HCT116 (cell line): ENCODE measurements at regions not wholly inside any gene's neighbourhood (a gene's known extent, or its start where the extent isn't known, plus 50 kb on each side); places are given as distances from the start of the nearest gene placed in this dataset.

Experiments
- ATAC-seq: fragments of 200-7000 bp; cut with Tn5 transposase; 2 replicates; pipeline ENCODE4 v1.9.1; 2020; ENCODE audit warnings: mild to moderate bottlenecking, moderate library complexity
- BruUV-seq: library from RNA; stranded (reverse); fragments of 400-500 nt; replicated peaks from 2 replicates; lab custom pipeline; 2021; lab: Mats Ljungman, UMichigan
- CTCF ChIA-PET: fragments of 300-600 bp; sonication (Branson Sonifier 250); formaldehyde crosslinking; loops from one replicate; lab custom pipeline; 2021; ENCODE audit warnings: antibody characterized with exemption; lab: Charles Lee
- POLR2A ChIA-PET: fragments of 300-600, 350-600 bp; sonication (Branson Sonifier 250); formaldehyde crosslinking; loops from one replicate; lab custom pipeline; 2021; ENCODE audit warnings: antibody characterized with exemption; lab: Charles Lee
- RAD21 ChIA-PET, 2 experiments: fragments of 300-600 bp; sonication (Branson Sonifier 250); formaldehyde crosslinking; loops; one replicate each; lab custom pipeline; 2023; ENCODE audit warnings: low total read pairs in 2 of 2; ENCODE audit not compliant: uncharacterized antibody in 2 of 2, unreplicated experiment in 2 of 2, low non-redundant PET in 1 of 2; lab: Charles Lee
- DNase-seq: peaks from one replicate; pipeline ENCODE4 v3.0.0-alpha.2; 2010; ENCODE audit warnings: low read depth, low spot score
- H2AFZ ChIP-seq: fragments of 200-600 bp; shearing (Covaris generic), sonication (generic); 2 replicates; pipeline ENCODE4 v1.6.1; 2017; ENCODE audit warnings: low read depth, mixed run types, mixed read lengths, antibody characterized with exemption, low read length; ENCODE audit not compliant: poor library complexity, severe bottlenecking
- H3K27ac ChIP-seq: 2 replicates; pipeline ENCODE4 v1.5.1; 2012; ENCODE audit warnings: low read depth, low read length
- H3K27me3 ChIP-seq: fragments of 200-600 bp; sonication (generic); 2 replicates; pipeline ENCODE4 v1.6.1; 2016; ENCODE audit warnings: mixed run types, low read length, mixed read lengths; ENCODE audit not compliant: insufficient read depth
- H3K36me3 ChIP-seq, 2 experiments: fragments of 200-500 bp in 1 of 2; fragments of 200-600 bp in 1 of 2; sonication (Bioruptor generic) in 1 of 2; sonication (generic) in 1 of 2; 2 replicates each; pipeline versions ENCODE4 v1.5.1 to v1.6.1; 2014 to 2016; ENCODE audit warnings: low read length in 2 of 2, inconsistent platforms in 1 of 2, mixed read lengths in 1 of 2, mixed run types in 1 of 2; ENCODE audit not compliant: insufficient read depth in 2 of 2, control insufficient read depth in 1 of 2
- H3K4me1 ChIP-seq, 2 experiments: fragments of 200-600 bp in 1 of 2; sonication (generic) in 1 of 2; 2 replicates each; pipeline versions ENCODE4 v1.5.1 to v1.6.1; 2012 to 2017; ENCODE audit warnings: low read length in 2 of 2, inconsistent platforms in 1 of 2, mild to moderate bottlenecking in 1 of 2, mixed read lengths in 1 of 2, mixed run types in 1 of 2, moderate library complexity in 1 of 2; ENCODE audit not compliant: insufficient read depth in 2 of 2, control insufficient read depth in 1 of 2
- H3K4me2 ChIP-seq: fragments of 200-600 bp; sonication (generic); 2 replicates; pipeline ENCODE4 v1.6.1; 2017; ENCODE audit warnings: mixed run types, low read length, mixed read lengths
- H3K4me3 ChIP-seq, 2 experiments: fragments of 200-600 bp in 1 of 2; sonication (generic) in 1 of 2; replicated peaks in 1 of 2; 2 replicates each; pipeline ENCODE4 v1.5.1; 2011 to 2016; ENCODE audit warnings: low read length in 2 of 2, control low read depth in 1 of 2, low read depth in 1 of 2, mild to moderate bottlenecking in 1 of 2, mixed read lengths in 1 of 2, mixed run types in 1 of 2
- H3K79me2 ChIP-seq: fragments of 200-600 bp; sonication (generic); 2 replicates; pipeline ENCODE4 v1.6.1; 2017; ENCODE audit warnings: mild to moderate bottlenecking, mixed run types, low read length, moderate library complexity, mixed read lengths; ENCODE audit not compliant: insufficient read depth
- H3K9ac ChIP-seq: fragments of 200-600 bp; sonication (generic); 2 replicates; pipeline ENCODE4 v1.6.1; 2016; ENCODE audit warnings: low read length, mixed read lengths
- H3K9me2 ChIP-seq: fragments of 200-600 bp; sonication (generic), shearing (Covaris generic); 2 replicates; pipeline ENCODE4 v1.6.1; 2017; ENCODE audit warnings: mixed run types, mild to moderate bottlenecking, moderate library complexity; ENCODE audit not compliant: insufficient read depth
- H3K9me3 ChIP-seq, 2 experiments: fragments of 200-500 bp in 1 of 2; fragments of 200-600 bp in 1 of 2; sonication (Bioruptor generic) in 1 of 2; sonication (generic) in 1 of 2; 2 replicates each; pipeline ENCODE4 v1.6.1; 2014 to 2017; ENCODE audit warnings: low read length in 2 of 2, mixed read lengths in 2 of 2, inconsistent platforms in 1 of 2, low read depth in 1 of 2, mild to moderate bottlenecking in 1 of 2, mixed run types in 1 of 2, moderate library complexity in 1 of 2; ENCODE audit not compliant: control insufficient read depth in 1 of 2, insufficient read depth in 1 of 2
- H4K20me1 ChIP-seq: fragments of 200-600 bp; sonication (generic), shearing (Covaris generic); 2 replicates; pipeline ENCODE4 v1.6.1; 2017; ENCODE audit warnings: mixed run types, mild to moderate bottlenecking, moderate library complexity; ENCODE audit not compliant: insufficient read depth
- CBX3 ChIP-seq: IDR thresholded peaks from 2 replicates; pipeline ENCODE4 v1.6.1; 2012; ENCODE audit warnings: low read depth
- CEBPB ChIP-seq: IDR thresholded peaks from 2 replicates; pipeline ENCODE4 v1.6.1; 2012; ENCODE audit warnings: low read depth
- EZH2 ChIP-seq: fragments of 200-600 bp; sonication (generic); IDR thresholded peaks from 2 replicates; pipeline ENCODE4 v1.6.1; 2017; ENCODE audit warnings: antibody characterized with exemption, mixed run types
- EZH2phosphoT487 ChIP-seq: fragments of 200-600 bp; IDR thresholded peaks from 2 replicates; pipeline ENCODE4 v1.6.1; 2018; ENCODE audit warnings: antibody characterized with exemption, borderline replicate concordance
- FOSL1 ChIP-seq: IDR thresholded peaks from 2 replicates; pipeline ENCODE4 v1.6.1; 2012; ENCODE audit warnings: low read depth
- JUND ChIP-seq: IDR thresholded peaks from 2 replicates; pipeline ENCODE4 v1.6.1; 2012
- POLR2A ChIP-seq: IDR thresholded peaks from 2 replicates; pipeline ENCODE4 v1.7.0; 2011; ENCODE audit warnings: borderline replicate concordance; ENCODE audit not compliant: insufficient read depth, insufficient read length; ENCODE audit errors: extremely low read depth
- SIN3A ChIP-seq: IDR thresholded peaks from 2 replicates; pipeline ENCODE4 v1.6.1; 2012; ENCODE audit warnings: low read depth
- SP1 ChIP-seq: IDR thresholded peaks from 2 replicates; pipeline ENCODE4 v1.6.1; 2012; ENCODE audit warnings: low read depth
- SRF ChIP-seq: IDR thresholded peaks from 2 replicates; pipeline ENCODE4 v1.6.1; 2012; ENCODE audit warnings: low read depth
- TCF7L2 ChIP-seq: IDR thresholded peaks from 2 replicates; pipeline ENCODE4 v1.7.0; 2011; ENCODE audit warnings: borderline replicate concordance, inconsistent platforms; ENCODE audit not compliant: insufficient read depth, insufficient read length; ENCODE audit errors: extremely low read depth
- YY1 ChIP-seq: IDR thresholded peaks from 2 replicates; pipeline ENCODE4 v1.6.1; 2011; ENCODE audit warnings: low read length, low read depth, moderate library complexity, mild to moderate bottlenecking; ENCODE audit not compliant: insufficient replicate concordance; ENCODE audit errors: extremely low read depth
- ZFX ChIP-seq: fragments of 450-650 bp; IDR thresholded peaks from 2 replicates; pipeline ENCODE4 v1.6.1; 2017
- ZNF274 ChIP-seq: fragments of 200-500 bp; sonication (Bioruptor generic); IDR thresholded peaks from 2 replicates; pipeline ENCODE4 v1.6.1; 2014; ENCODE audit warnings: mild to moderate bottlenecking, low read depth, low read length, inconsistent platforms
- intact Hi-C: fragments of 100-400 bp; cut with micrococcal nuclease; formaldehyde crosslinking; loops from 2 replicates; pipeline ENCODE4 v1.10.0; 2022
- TF ChIP-seq, protein P1 (sequence below): IDR thresholded peaks from 2 replicates; pipeline ENCODE4 v1.6.1; 2012
- TF ChIP-seq, protein P2 (sequence below): IDR thresholded peaks from 2 replicates; pipeline ENCODE4 v1.6.1; 2012
- TF ChIP-seq, protein P3 (sequence below): IDR thresholded peaks from 2 replicates; pipeline ENCODE4 v1.6.1; 2011; ENCODE audit warnings: mild to moderate bottlenecking, low read length, moderate library complexity; ENCODE audit not compliant: insufficient replicate concordance; ENCODE audit errors: extremely low read depth
- TF ChIP-seq, protein P4 (sequence below): IDR thresholded peaks from 2 replicates; pipeline ENCODE4 v1.6.1; 2012; ENCODE audit warnings: low read depth

DNA sequence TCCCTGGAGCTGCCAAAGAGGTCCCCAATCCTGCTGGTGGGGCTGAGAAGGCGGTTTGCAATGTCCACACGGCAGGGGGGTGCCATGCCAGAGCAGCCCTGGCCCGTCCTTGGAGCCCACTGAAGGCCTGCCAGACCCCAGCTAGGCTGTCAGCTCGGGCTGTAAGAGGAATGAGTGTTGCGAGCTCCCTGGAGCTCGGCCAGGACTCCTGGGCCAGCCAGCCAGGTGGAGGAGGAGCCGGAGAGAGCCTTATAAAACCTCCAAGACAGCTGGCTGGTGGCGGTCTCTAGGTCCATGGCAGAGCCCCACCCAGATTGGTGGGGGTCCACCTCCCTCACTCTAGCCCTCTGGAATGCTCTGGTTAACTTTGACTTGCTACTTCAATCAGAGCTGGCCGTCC, 55.1 kb upstream of the CALN1 start:
- no TSS peak for BruUV-seq
- Histone ChIP-seq H3K4me3 (no peak overlapping the region), H4K20me1 (no peaks in the 10 kb centered on the region), H3K36me3 (no peaks in the 10 kb centered on the region), H3K9ac (no peak overlapping the region), H2AFZ (no peak overlapping the region), H3K9me3 (no peaks in the 10 kb centered on the region), H3K4me1 (no peaks in the 10 kb centered on the region), H3K79me2 (no peaks in the 10 kb centered on the region), H3K27me3 (peaks cover 7% of the 10 kb centered on the region), H3K9me2 (no peaks in the 10 kb centered on the region), H3K27ac (no peak overlapping the region), H3K4me2 (no peak overlapping the region)
- CTCF ChIA-PET, result interaction anchor here (0.8 kb wide), 1 partner anchor 9 kb away, joined by 3 read pairs; no protein-coding TSS in a partner anchor
- TF ChIP-seq, protein P1, sequence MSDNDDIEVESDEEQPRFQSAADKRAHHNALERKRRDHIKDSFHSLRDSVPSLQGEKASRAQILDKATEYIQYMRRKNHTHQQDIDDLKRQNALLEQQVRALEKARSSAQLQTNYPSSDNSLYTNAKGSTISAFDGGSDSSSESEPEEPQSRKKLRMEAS, result no peak
- TF ChIP-seq, protein P2, sequence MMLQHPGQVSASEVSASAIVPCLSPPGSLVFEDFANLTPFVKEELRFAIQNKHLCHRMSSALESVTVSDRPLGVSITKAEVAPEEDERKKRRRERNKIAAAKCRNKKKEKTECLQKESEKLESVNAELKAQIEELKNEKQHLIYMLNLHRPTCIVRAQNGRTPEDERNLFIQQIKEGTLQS, result no peak
- TF ChIP-seq SRF, result no peak
- no peak for TF ChIP-seq CEBPB
- TF ChIP-seq ZNF274, result no peak
- TF ChIP-seq JUND, result no peak
- TF ChIP-seq, protein P3, sequence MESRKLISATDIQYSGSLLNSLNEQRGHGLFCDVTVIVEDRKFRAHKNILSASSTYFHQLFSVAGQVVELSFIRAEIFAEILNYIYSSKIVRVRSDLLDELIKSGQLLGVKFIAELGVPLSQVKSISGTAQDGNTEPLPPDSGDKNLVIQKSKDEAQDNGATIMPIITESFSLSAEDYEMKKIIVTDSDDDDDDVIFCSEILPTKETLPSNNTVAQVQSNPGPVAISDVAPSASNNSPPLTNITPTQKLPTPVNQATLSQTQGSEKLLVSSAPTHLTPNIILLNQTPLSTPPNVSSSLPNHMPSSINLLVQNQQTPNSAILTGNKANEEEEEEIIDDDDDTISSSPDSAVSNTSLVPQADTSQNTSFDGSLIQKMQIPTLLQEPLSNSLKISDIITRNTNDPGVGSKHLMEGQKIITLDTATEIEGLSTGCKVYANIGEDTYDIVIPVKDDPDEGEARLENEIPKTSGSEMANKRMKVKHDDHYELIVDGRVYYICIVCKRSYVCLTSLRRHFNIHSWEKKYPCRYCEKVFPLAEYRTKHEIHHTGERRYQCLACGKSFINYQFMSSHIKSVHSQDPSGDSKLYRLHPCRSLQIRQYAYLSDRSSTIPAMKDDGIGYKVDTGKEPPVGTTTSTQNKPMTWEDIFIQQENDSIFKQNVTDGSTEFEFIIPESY, result no peak
- no peak for TF ChIP-seq POLR2A
- TF ChIP-seq EZH2, result no peak
- TF ChIP-seq, protein P4, sequence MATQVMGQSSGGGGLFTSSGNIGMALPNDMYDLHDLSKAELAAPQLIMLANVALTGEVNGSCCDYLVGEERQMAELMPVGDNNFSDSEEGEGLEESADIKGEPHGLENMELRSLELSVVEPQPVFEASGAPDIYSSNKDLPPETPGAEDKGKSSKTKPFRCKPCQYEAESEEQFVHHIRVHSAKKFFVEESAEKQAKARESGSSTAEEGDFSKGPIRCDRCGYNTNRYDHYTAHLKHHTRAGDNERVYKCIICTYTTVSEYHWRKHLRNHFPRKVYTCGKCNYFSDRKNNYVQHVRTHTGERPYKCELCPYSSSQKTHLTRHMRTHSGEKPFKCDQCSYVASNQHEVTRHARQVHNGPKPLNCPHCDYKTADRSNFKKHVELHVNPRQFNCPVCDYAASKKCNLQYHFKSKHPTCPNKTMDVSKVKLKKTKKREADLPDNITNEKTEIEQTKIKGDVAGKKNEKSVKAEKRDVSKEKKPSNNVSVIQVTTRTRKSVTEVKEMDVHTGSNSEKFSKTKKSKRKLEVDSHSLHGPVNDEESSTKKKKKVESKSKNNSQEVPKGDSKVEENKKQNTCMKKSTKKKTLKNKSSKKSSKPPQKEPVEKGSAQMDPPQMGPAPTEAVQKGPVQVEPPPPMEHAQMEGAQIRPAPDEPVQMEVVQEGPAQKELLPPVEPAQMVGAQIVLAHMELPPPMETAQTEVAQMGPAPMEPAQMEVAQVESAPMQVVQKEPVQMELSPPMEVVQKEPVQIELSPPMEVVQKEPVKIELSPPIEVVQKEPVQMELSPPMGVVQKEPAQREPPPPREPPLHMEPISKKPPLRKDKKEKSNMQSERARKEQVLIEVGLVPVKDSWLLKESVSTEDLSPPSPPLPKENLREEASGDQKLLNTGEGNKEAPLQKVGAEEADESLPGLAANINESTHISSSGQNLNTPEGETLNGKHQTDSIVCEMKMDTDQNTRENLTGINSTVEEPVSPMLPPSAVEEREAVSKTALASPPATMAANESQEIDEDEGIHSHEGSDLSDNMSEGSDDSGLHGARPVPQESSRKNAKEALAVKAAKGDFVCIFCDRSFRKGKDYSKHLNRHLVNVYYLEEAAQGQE, result no peak
- TF ChIP-seq CBX3, result no peak
- no peak for TF ChIP-seq SIN3A
- no peak for TF ChIP-seq YY1
- TF ChIP-seq EZH2phosphoT487, result no peak
- no peak for TF ChIP-seq TCF7L2
- no peak for TF ChIP-seq FOSL1
- no peak for TF ChIP-seq SP1
- no peak for TF ChIP-seq ZFX
- POLR2A ChIA-PET, result interaction anchor here (0.6 kb wide), 1 partner anchor 16 kb away, joined by 3 read pairs; no protein-coding TSS in a partner anchor
- ATAC-seq, result no peak
- DNase-seq, result no peak
- intact Hi-C loops, result no loop called here
- RAD21 ChIA-PET, result no interaction called here
